CD4-positive, alpha-beta T cell treated with Interleukin-15 for 1 hour (primary cell): ENCODE measurements at regions not wholly inside any gene's neighbourhood (a gene's known extent, or its start where the extent isn't known, plus 50 kb on each side); places are given as distances from the start of the nearest gene placed in this dataset.
"Not testable (repeated sequence)": the region's sequence is repeated elsewhere in the genome, so short reads cannot be mapped to it uniquely, and the experiment has no call there.

ENCODE experiments used
- DNase-seq: peaks from one replicate; pipeline ENCODE4 v3.0.0-alpha.2; 2020

DNA sequence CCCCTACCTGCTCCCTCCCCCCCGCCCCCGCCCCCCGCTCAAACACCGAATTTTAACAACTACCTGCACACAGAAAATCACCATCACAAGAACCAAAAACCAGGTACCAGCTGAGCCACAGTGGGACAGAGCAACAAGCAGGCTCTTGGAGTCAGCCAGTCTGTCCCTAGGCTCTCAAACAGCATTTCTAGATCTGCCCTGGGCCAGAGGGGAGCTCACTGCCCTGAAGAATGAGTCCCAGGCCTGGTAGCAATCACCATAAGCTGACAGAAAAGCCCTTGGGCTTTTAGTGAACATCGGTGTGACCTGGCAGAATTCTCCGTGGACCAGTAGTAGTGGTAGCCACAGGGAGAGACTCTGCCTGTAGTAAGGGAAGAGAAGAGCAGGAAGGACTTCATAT is 58.3 kb downstream of the C11orf87 start:
- no peak for DNase-seq

DNA sequence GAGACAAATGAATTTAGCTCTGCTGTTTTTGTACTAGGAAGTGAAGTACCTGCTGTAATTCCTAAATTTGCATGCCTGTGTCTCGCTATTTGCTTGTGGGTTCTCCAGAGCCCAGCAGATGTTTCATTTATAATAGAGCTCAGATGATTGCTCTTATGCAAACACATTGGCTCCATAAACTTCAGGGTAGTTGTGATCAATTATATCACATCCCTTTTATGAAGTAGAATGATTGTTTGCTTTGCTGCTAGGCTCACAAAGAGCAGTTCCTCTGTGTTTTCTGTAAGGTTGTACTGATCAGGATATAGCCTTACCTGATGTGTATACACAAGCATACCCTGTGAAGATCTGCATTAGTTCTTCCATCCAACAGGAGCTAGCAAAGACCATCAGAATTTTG is 64.1 kb downstream of the C11orf87 start:
- DNase-seq: no peak

- DNase-seq: no peak
Observed at GRCh38 chr11:109490953-109491635, 69.1 kb downstream of the C11orf87 start.

DNA sequence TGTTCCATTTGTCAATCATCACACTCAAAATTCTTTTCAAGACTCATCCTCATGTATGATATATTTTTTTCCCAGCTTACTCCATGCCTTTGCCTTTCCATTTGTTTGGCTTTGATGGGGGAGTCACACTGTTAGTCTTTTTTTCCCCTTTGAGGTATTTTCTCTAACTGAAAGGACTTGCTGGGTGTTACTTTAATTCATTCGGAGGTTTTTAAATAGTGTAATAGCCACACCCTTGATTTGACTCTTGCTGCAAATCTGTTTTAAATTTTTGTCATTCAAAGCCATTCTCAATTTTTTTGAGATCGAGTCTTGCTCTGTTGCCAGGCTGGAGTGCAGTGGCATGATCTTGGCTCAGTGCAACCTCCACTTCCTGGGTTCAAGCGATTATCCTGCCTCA is 84.1 kb downstream of the C11orf87 start:
- DNase-seq: no peak

DNA sequence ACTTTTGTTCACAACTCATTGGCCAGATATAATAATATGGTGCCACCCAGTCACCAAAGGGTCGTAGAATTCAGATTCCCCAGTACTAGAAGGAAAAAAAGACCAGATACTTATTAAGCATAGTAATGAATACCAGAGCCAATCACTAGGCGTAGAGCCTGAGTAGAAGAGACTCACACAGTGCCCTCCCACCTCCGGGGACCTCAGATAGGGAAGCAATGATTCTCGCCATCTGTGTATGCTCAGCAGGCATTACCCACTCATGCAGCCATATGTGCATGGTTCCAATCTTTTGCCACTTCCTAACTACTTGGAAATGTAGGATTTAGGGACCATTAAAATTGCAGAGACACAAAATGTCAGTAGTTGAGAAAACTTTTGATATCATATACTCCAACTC is 85.3 kb downstream of the C11orf87 start:
- DNase-seq: no peak

- no peak for DNase-seq
Observed at GRCh38 chr11:109507836-109508561, 86.0 kb downstream of the C11orf87 start.

DNA sequence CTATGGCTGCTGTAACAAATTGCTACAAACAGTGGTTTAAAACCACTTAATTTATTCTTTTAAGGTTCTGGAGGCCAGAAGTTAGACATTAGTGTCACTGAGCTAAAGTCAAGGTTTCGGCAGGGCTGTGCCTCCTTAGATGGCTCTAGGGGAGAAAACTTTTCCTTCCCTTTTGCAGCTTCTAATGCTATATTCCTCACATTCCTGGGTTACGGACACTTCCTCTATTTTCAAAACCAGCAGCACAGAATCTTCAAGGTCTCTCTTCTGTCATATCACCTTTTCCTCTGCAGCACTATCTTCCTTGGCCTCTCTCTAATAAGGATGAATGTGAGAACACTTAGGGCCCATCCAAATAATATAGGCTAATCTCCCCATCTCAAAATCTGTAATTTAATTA is 87.0 kb downstream of the C11orf87 start:
- no peak for DNase-seq

- DNase-seq: no peak
Observed at GRCh38 chr11:109510316-109510715, 88.3 kb downstream of the C11orf87 start.

DNA sequence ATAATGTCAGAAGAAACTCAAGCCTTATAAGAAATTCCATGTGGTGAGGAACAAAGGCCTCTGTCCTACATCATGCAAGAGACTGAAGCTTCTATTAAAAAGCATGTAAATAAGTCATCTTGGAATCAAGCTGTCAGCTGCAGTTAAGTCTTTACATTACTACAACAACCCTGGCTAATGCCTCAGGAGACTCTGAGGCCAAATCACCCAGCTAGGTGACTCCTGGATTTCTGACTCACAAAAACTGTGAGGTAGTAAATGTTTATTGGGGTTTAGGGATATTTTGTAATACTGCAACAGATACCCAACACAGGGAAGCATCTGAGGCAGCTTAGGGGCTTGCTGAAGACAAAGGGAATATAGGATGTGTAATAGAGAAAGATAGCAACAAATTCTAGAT is 89.6 kb downstream of the C11orf87 start:
- no peak for DNase-seq

DNA sequence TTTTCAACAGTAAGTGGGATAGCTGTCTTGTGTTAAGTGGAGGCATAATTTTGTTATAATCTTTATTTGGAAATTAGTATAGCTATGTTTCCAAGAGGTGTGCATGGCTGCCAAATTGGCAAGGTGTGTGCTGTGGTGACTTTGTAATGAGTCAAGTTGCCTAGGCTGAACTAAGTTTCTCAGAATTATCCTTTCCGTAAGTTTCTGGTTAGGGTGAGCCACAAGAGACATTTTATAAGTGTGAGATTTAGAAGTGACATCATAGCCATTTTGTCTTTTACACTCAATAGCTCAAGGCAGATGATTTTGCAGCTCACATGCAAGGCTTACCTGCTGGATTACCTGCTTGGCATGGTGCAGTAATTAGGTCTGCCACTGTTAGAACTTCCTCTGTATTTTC is 90.3 kb downstream of the C11orf87 start:
- no peak for DNase-seq

GRCh38 chr11:109512680-109513079 is 90.7 kb downstream of the C11orf87 start:
- DNase-seq: no peak

DNA sequence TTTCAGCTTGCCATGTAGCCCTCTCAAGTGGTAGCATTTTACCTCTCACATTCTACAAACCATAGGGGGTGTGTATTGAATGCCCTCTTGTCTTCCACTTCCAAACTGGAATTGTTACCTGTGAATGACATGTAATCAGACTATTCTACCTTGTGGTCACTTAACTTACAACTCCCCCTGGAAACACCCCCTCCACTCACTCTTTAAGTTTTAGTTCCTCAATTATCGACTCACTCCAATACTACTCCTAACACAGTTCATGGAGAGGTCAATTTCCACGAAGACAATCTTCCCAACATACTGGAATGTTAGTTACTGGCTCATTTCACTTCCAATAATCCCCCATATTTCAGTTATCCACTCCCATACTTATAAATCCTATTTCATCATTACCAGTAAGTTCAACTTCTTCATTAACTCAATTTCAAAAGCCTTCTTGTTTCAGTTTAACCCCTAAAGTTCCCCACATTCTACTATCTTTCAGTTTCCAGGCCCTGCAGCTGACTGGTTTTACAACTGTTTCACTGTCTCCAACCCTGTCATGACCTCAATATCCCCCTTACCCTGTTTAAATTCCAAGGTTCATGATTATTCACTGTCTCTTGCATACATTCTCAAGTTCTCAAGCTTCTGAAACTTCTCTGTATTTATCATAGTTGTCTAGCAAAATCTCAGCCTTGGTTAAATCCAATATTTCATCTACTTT is 92.5 kb downstream of the C11orf87 start:
- no peak for DNase-seq

DNA sequence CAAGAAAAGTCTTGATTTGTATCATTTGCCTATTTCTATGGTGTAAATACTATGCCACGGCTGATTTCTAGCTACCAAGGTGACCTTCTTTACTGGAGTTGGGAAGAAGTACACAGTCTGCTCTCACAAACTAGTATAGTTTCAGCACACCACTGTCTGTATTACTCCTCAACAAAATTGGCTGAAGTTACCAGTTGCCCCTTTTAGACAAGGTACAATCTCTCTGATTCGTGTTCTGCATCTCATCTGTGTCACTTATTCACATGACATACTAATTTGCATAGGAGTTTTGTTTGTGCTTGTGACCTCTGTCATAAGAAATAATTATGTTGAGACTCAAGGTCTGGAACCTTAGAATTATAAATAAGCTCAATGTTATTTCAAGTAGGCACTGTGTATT is 97.3 kb downstream of the C11orf87 start:
- no peak for DNase-seq

GRCh38 chr11:109521571-109522086 is 99.6 kb downstream of the C11orf87 start:
- no peak for DNase-seq

DNA sequence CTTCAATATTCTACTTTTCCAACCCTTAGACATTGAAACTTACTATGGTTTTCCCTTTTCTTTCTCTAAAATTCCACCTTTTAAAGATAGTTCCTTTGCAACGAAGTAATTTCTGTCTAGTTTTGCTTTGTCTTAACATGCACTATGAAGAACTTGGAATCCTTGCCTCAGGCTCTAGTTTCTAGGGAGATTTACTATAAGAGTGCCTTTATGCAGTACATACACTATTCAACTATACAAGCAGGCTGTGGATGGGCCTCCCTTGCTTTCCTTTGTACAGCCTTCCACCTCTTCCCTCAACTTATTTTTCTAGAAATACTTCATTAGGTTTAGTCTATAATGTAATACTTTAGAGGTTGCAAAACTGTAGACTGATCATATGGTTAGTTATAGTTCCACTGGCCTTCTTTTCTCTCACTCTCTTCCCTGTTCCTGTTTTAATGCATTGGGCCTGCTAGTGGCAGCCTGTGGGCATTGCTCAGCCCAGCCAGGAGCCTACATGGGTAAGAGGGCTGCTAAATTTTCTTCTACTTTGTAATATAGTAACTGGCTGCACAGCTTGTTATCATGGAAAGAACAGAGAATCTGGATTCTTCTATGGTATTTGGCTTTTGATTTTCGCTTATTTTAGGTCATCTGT is 100.2 kb downstream of the C11orf87 start:
- no peak for DNase-seq

GRCh38 chr11:109525636-109526035 is 103.6 kb downstream of the C11orf87 start:
- not testable (repeated sequence) for DNase-seq

GRCh38 chr11:109526061-109526460 is 104.1 kb downstream of the C11orf87 start:
- DNase-seq: no peak

DNA sequence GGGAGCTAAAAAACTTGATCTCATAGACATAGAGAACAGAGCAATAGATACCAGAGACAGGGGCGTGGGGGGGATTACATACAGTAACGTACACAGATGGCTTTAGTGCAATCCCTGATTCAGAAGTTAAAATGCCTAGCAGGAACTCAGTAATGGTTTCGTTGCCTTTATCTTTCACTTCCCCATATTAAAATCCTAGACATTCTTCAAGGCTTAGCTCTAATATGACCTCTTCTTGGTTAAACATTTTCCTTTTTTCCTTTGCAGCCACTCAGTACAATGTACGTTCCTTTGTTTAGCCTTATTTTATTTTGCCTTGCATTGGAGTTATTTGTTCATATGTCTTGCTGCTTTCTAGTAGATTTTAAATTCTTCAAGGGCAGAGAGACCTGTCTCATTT is 104.9 kb downstream of the C11orf87 start:
- no peak for DNase-seq

- no peak for DNase-seq
Observed at GRCh38 chr11:109527496-109527895, 105.5 kb downstream of the C11orf87 start.

DNA sequence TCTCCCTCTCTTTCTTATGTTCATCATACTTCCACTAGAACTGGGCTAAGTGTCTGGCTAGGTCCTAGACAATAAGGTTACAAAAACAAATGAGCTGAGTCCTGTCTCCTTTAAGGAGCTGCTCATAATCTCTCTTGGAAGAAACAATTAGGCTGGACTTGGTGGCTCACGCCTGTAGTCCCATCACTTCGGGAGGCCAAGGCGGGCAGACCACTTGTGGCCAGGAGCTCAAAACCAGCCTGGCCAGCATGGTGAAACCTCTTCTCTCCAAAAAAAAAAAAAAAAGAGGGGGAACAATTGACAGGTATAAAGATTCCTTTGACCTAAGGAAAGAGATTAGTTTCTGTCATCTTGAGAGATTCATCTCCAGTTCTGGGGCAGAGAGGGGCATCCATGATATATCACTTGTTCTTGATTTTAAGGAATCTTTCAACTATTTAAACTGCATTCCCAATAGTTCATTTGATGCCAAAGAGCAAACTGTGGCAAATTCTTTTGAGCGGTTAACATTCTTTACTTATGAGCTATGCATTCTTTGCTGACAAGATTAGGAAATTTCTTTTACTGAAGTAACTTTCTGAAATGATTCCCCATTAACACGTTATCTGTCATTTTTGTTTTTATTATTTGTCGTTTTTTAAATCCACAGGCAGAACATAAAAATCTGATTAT is 125.5 kb downstream of the C11orf87 start:
- no peak for DNase-seq

- no peak for DNase-seq
Observed at GRCh38 chr11:109552376-109552775, 130.4 kb downstream of the C11orf87 start.

- no peak for DNase-seq
Observed at GRCh38 chr11:109553284-109553683, 131.3 kb downstream of the C11orf87 start.

DNA sequence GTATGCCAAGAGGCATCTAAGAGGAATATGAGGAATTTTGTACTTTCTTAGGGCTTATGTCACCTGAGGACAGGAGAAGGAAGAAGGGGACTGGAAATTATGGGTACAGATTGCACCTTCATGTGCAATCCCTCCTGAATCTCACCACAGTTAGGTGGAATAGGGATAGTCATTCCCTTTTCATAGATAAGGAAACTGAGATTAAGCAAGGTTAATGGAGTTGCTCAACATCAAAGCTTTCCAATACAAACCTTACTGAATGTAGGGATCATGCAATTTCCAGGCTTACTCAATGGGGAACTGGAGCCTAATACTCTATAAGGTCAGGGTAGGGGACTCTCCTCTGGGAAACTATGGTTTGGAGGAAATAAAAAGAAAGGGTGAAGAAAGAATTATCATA is 133.0 kb downstream of the C11orf87 start:
- no peak for DNase-seq
